GM19395 (cell line): ENCODE measurements at regions not wholly inside any gene's neighbourhood (a gene's known extent, or its start where the extent isn't known, plus 50 kb on each side); places are given as distances from the start of the nearest gene placed in this dataset.

Experiments used
- ATAC-seq: cut with Tn5 transposase; IDR thresholded peaks from one replicate; pipeline ENCODE4 v1.9.1; 2021; ENCODE audit warnings: mild to moderate bottlenecking, moderate library complexity; ENCODE audit not compliant: unreplicated experiment

GRCh38 chr15:35168464-35168863 is 83.4 kb upstream of the NANOGP8 start:
- ATAC-seq = no peak

- ATAC-seq = no peak
Measured at GRCh38 chr15:35167675-35168074, 82.6 kb upstream of the NANOGP8 start.

- ATAC-seq = no peak
Measured at GRCh38 chr15:35166730-35167359, 81.8 kb upstream of the NANOGP8 start.

- ATAC-seq = no peak
Measured at GRCh38 chr15:35161694-35162093, 76.6 kb upstream of the NANOGP8 start.

- ATAC-seq = no peak
Measured at GRCh38 chr15:35159170-35159569, 74.1 kb upstream of the NANOGP8 start.

- no peak for ATAC-seq
Measured at GRCh38 chr15:35151782-35152181, 66.7 kb upstream of the NANOGP8 start.

- ATAC-seq = no peak
Measured at GRCh38 chr15:35151381-35151780, 66.3 kb upstream of the NANOGP8 start.

- ATAC-seq = no peak
Measured at GRCh38 chr15:35150361-35150760, 65.3 kb upstream of the NANOGP8 start.

- no peak for ATAC-seq
Measured at GRCh38 chr15:35145336-35145735, 60.2 kb upstream of the NANOGP8 start.

- ATAC-seq = no peak
Measured at GRCh38 chr15:35142578-35142977, 57.5 kb upstream of the NANOGP8 start.

GRCh38 chr15:35141743-35142471 is 56.8 kb upstream of the NANOGP8 start:
- ATAC-seq = no peak

- no peak for ATAC-seq
Measured at GRCh38 chr15:35139822-35140221, 54.7 kb upstream of the NANOGP8 start.

GRCh38 chr15:35137190-35137574 is 52.1 kb upstream of the NANOGP8 start:
- no peak for ATAC-seq

GRCh38 chr15:35136321-35137189 is 51.5 kb upstream of the NANOGP8 start:
- peak; percentile 99 for ATAC-seq
